ENCODE measurements at regions not wholly inside any gene's neighbourhood (a gene's known extent, or its start where the extent isn't known, plus 50 kb on each side); places are given as distances from the start of the nearest gene placed in this dataset.

- DNase-seq = no peak
- H3K36me3 ChIP-seq (replicated peaks in 1 of 2) = no peaks in the 10 kb centered on the region
- H3K4me3 ChIP-seq = no peak overlapping the region
- H3K27ac ChIP-seq = no peak overlapping the region
- no peak for TF ChIP-seq POLR2A (IDR thresholded peaks at IDR 0.05)
- TF ChIP-seq, protein P1, sequence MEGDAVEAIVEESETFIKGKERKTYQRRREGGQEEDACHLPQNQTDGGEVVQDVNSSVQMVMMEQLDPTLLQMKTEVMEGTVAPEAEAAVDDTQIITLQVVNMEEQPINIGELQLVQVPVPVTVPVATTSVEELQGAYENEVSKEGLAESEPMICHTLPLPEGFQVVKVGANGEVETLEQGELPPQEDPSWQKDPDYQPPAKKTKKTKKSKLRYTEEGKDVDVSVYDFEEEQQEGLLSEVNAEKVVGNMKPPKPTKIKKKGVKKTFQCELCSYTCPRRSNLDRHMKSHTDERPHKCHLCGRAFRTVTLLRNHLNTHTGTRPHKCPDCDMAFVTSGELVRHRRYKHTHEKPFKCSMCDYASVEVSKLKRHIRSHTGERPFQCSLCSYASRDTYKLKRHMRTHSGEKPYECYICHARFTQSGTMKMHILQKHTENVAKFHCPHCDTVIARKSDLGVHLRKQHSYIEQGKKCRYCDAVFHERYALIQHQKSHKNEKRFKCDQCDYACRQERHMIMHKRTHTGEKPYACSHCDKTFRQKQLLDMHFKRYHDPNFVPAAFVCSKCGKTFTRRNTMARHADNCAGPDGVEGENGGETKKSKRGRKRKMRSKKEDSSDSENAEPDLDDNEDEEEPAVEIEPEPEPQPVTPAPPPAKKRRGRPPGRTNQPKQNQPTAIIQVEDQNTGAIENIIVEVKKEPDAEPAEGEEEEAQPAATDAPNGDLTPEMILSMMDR (IDR thresholded peaks at IDR 0.05) = no peak
- H3K9me3 ChIP-seq (replicated peaks in 1 of 3) = no peaks in the 10 kb centered on the region
- intact Hi-C loops (cut with DNase I) = no loop called here
- no peaks in the 10 kb centered on the region for H3K4me1 ChIP-seq (replicated peaks in 1 of 2)
- WGBS, 4 donors = 43 to 49% (median 46%) methylated on average over 4 of the region's 4 CpGs
- H3K27me3 ChIP-seq = peaks cover 53% of the 10 kb centered on the region
These were observed 54.0 kb upstream of the NKAP start for GRCh38 chrX:119997570-119997969.

DNA sequence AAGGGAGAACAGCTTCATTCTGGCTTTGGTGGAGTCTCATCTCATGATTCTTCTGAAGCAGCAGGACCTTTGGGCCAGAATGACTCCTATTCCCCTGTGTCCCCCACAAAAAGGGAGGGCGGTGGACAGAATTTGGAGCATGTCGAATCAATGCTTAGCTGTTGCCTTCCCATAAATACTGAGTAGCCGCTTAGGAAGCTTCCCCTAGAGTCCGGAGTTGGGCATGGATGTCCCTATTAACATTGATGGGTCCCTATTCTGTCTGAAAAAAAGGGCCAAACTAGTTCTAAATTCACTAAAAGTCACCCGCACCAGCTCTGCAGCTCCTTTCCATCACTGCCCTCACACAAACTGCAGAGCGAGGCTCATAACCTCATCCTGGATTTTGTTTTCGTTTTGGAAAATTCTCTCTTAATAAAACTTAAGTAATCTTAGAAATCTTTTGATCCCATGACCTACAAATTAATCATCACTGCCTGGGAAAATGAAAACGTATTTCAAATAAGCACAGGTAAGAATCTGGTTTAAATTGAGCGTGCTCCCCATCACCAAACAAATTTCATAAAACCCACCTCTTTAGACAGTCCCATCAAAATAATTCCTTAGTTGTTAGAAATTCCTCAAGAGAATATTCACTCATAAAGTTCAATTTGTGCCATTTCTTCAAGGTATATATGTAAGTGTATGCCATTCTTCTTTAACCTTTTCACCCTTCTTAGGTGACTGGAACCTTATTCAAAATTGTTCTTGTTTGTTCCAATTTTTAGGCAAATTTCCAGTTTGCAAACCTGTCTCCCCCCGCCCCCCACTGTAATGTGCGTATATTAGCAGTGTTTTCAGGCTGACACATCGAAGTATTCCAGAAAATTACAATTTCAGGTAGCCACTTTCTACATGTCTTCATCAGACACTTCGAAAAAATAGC, 53.3 kb upstream of the NKAP start:
- intact Hi-C loops (cut with DNase I) = no loop called here
- 46 to 59% (median 51%) methylated on average over 10 to 13 of the region's 13 CpGs for WGBS, 4 donors
- no peaks in the 10 kb centered on the region for H3K9me3 ChIP-seq (replicated peaks in 1 of 3)
- H3K36me3 ChIP-seq (replicated peaks in 1 of 2) = no peaks in the 10 kb centered on the region
- no peak for DNase-seq
- H3K4me1 ChIP-seq (replicated peaks in 1 of 2) = peaks cover 0 to under 1% of the 10 kb centered on the region in 2 donors
- no peak overlapping the region for H3K27ac ChIP-seq
- TF ChIP-seq, protein P1 (IDR thresholded peaks at IDR 0.05) = no peak
- TF ChIP-seq POLR2A (IDR thresholded peaks at IDR 0.05) = no peak
- peaks cover 57% of the 10 kb centered on the region for H3K27me3 ChIP-seq
- no peak overlapping the region for H3K4me3 ChIP-seq

- Histone ChIP-seq H3K4me1 (replicated peaks in 1 of 2) (peaks cover 0 to 4% of the 10 kb centered on the region in 2 donors), H3K36me3 (replicated peaks in 1 of 2) (no peaks in the 10 kb centered on the region), H3K9me3 (replicated peaks in 1 of 3) (no peaks in the 10 kb centered on the region), H3K4me3 (no peak overlapping the region), H3K27me3 (peaks cover 65% of the 10 kb centered on the region), H3K27ac (no peak overlapping the region)
- WGBS, 4 donors = 41 to 56% (median 53%) methylated on average over 3 of the region's 3 CpGs
- intact Hi-C loops (cut with DNase I) = no loop called here
- DNase-seq = no peak
- TF ChIP-seq, protein P1 (IDR thresholded peaks at IDR 0.05) = no peak
These were observed 52.5 kb upstream of the NKAP start for GRCh38 chrX:119996069-119996468.

Measured in adrenal gland (tissue), 9 donors.